Prostate gland (tissue), 2 donors: ENCODE measurements at regions not wholly inside any gene's neighbourhood (a gene's known extent, or its start where the extent isn't known, plus 50 kb on each side); places are given as distances from the start of the nearest gene placed in this dataset.

Experiments used
- DNase-seq: peaks from one replicate; pipeline ENCODE4 v3.0.0-alpha.2; 2019; ENCODE audit warnings: low spot score
- H3K27ac ChIP-seq, 2 donors: fragments of 200-600 bp; sonication (generic); 2 replicates each; pipeline ENCODE4 v1.5.1; 2017 to 2019
- H3K27me3 ChIP-seq: fragments of 200-600 bp; sonication (generic); replicated peaks from 2 replicates; pipeline ENCODE4 v1.5.1; 2019; ENCODE audit not compliant: insufficient read depth
- H3K36me3 ChIP-seq, 2 donors: fragments of 200-600 bp; sonication (generic); 1 replicate in 1 of 2; 2 replicates in 1 of 2; pipeline versions ENCODE4 v1.5.1 to v1.8.1; 2017 to 2019
- H3K4me1 ChIP-seq: fragments of 200-600 bp; sonication (generic); replicated peaks from 2 replicates; pipeline ENCODE4 v1.5.1; 2019
- H3K4me3 ChIP-seq, 2 donors: fragments of 200-600 bp; sonication (generic); 2 replicates each; pipeline ENCODE4 v1.5.1; 2017 to 2019
- H3K9me3 ChIP-seq: fragments of 200-600 bp; sonication (generic); 2 replicates; pipeline ENCODE4 v1.5.1; 2017
- CTCF ChIP-seq, 4 experiments: fragments of 200-600 bp in 2 of 4; fragments of 450-650 bp in 2 of 4; sonication (generic) in 2 of 4; IDR thresholded peaks; 1 replicate in 3 of 4; 2 replicates in 1 of 4; pipeline ENCODE4 v1.5.1; 2016 to 2019; ENCODE audit warnings: antibody characterized with exemption in 4 of 4, mild to moderate bottlenecking in 2 of 4, moderate library complexity in 2 of 4
- POLR2A ChIP-seq: fragments of 450-650 bp; IDR thresholded peaks from one replicate; pipeline ENCODE4 v1.6.1; 2016; ENCODE audit warnings: antibody characterized with exemption, mild to moderate bottlenecking
- POLR2AphosphoS5 ChIP-seq: sonication (generic); formaldehyde crosslinking; IDR thresholded peaks from one replicate; pipeline ENCODE4 v1.6.1; 2017; ENCODE audit warnings: antibody characterized with exemption
- WGBS: methylation state at CpG from one replicate; pipeline ENCODE4 v1.1.5; 2018; 5-methylcytosine and 5-hydroxymethylcytosine counted together
- intact Hi-C: fragments of 100-400 bp; cut with DNase I; formaldehyde crosslinking; loops from one replicate; pipeline ENCODE4 v1.14.2; 2022

- no peaks in the 10 kb centered on the region for H3K36me3 ChIP-seq
- DNase-seq = no peak
- no peak for TF ChIP-seq POLR2A
- no peak for TF ChIP-seq CTCF (IDR thresholded peaks at IDR 0.05)
- TF ChIP-seq POLR2AphosphoS5 = no peak
- H3K4me3 ChIP-seq = no peak overlapping the region
- H3K9me3 ChIP-seq = no peaks in the 10 kb centered on the region
- intact Hi-C loops = no loop called here
- H3K27ac ChIP-seq = no peak overlapping the region
- no peaks in the 10 kb centered on the region for H3K4me1 ChIP-seq
- 10% methylated on average over 41 of the region's 42 CpGs for WGBS
- H3K27me3 ChIP-seq = peaks cover 26% of the 10 kb centered on the region
These were observed 61.6 kb upstream of the TMEM33 start for GRCh38 chr4:41873380-41874295.

GRCh38 chr4:41870035-41870434, 65.2 kb upstream of the TMEM33 start:
- intact Hi-C loops = no loop called here
- H3K27ac ChIP-seq = no peak overlapping the region
- H3K4me1 ChIP-seq = no peaks in the 10 kb centered on the region
- H3K36me3 ChIP-seq = no peaks in the 10 kb centered on the region
- H3K27me3 ChIP-seq = peaks cover 31% of the 10 kb centered on the region
- WGBS = 51% methylated on average over 4 of the region's 4 CpGs
- TF ChIP-seq CTCF (IDR thresholded peaks at IDR 0.05) = no peak
- TF ChIP-seq POLR2A = no peak
- TF ChIP-seq POLR2AphosphoS5 = no peak
- no peaks in the 10 kb centered on the region for H3K9me3 ChIP-seq
- DNase-seq = no peak
- no peak overlapping the region for H3K4me3 ChIP-seq

GRCh38 chr4:41866799-41867677, 68.2 kb upstream of the TMEM33 start:
- Histone ChIP-seq H3K27me3 (peaks cover 27% of the 10 kb centered on the region), H3K4me1 (no peaks in the 10 kb centered on the region), H3K27ac (no peak overlapping the region), H3K9me3 (no peaks in the 10 kb centered on the region), H3K36me3 (no peaks in the 10 kb centered on the region), H3K4me3 (no peak overlapping the region)
- WGBS = 5% methylated on average over 55 of the region's 55 CpGs
- intact Hi-C loops = no loop called here
- DNase-seq = no peak
- TF ChIP-seq CTCF (IDR thresholded peaks at IDR 0.05) (no peak), POLR2AphosphoS5 (no peak), POLR2A (no peak)

DNA sequence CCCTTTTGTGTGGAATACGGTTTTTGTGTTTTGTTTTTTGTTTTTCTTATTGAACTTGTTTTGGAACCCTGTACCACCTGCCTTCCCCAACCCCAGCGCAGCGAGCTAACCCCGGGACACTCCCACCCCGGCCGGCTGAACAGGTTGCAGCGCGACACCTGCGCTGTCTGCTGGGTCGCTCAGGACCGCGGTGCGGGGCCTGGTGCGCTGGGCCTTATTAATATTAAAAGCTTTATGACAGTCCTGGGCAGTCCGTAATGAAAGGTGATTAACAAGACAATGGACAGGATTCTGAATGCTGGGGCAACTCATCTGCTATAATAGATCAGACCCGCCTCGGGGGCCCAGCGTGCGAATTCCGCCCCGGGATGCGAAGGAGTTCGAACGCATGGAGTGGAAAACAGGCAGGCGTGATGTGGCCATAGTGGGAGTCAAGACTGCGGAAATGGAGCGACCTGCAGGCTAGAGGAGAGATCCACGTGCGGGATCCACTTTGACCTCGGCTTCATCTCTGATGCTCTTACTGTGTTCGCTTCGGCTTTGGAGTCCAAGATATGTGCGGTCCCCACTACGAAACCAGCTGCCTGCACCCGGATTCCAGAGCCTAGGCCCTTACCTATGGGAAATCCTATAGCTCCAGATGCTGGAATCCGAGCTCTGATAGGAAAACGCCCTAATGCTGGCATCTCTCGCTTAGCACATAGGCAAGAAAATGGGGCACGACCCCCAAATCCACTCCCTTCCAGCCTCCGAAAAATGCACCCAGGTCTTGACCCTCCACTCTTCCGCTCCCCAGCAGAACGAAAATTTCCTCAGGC, 69.0 kb upstream of the TMEM33 start:
- H3K27ac ChIP-seq = no peak overlapping the region
- no peaks in the 10 kb centered on the region for H3K36me3 ChIP-seq
- intact Hi-C loops = no loop called here
- TF ChIP-seq POLR2AphosphoS5 (no peak), CTCF (IDR thresholded peaks at IDR 0.05) (no peak), POLR2A (no peak)
- 7% methylated on average over 42 of the region's 42 CpGs for WGBS
- no peaks in the 10 kb centered on the region for H3K9me3 ChIP-seq
- DNase-seq = no peak
- peaks cover 25% of the 10 kb centered on the region for H3K27me3 ChIP-seq
- no peaks in the 10 kb centered on the region for H3K4me1 ChIP-seq
- H3K4me3 ChIP-seq = no peak overlapping the region
